Stimulated activated naive CD4-positive, alpha-beta T cell (primary cell): ENCODE measurements at regions not wholly inside any gene's neighbourhood (a gene's known extent, or its start where the extent isn't known, plus 50 kb on each side); places are given as distances from the start of the nearest gene placed in this dataset.
"Not testable (repeated sequence)": the region's sequence is repeated elsewhere in the genome, so short reads cannot be mapped to it uniquely, and the experiment has no call there.

Source experiments
- DNase-seq, 6 experiments: peaks; one replicate each; lab custom pipeline; 2025; lab: John Stamatoyannopoulos, UW

- DNase-seq = no peak
Measured at GRCh38 chr21:28419811-28420210, 572.9 kb downstream of the LTN1 start.

GRCh38 chr21:28418726-28419514 is 573.8 kb downstream of the LTN1 start:
- DNase-seq = no peak

- no peak for DNase-seq
Measured at GRCh38 chr21:28410256-28410655, 582.4 kb downstream of the LTN1 start.

- no peak for DNase-seq
Measured at GRCh38 chr21:28402616-28402989, 590.1 kb downstream of the LTN1 start.

GRCh38 chr21:28397040-28397439 is 595.6 kb downstream of the LTN1 start:
- DNase-seq = no peak

- DNase-seq = no peak
Measured at GRCh38 chr21:28396421-28396820, 596.3 kb downstream of the LTN1 start.

- DNase-seq = no peak
Measured at GRCh38 chr21:28393279-28393678, 599.4 kb downstream of the LTN1 start.

- no peak for DNase-seq
Measured at GRCh38 chr21:28391938-28392849, 600.5 kb downstream of the LTN1 start.

- no peak for DNase-seq
Measured at GRCh38 chr21:28387220-28387619, 605.5 kb downstream of the LTN1 start.

- DNase-seq = no peak
Measured at GRCh38 chr21:28385845-28386244, 606.8 kb downstream of the LTN1 start.

- DNase-seq = not testable (repeated sequence)
Measured at GRCh38 chr21:28381000-28381745, 611.5 kb downstream of the LTN1 start.

- no peak for DNase-seq
Measured at GRCh38 chr21:28380241-28380640, 612.4 kb downstream of the LTN1 start.

- no peak for DNase-seq
Measured at GRCh38 chr21:28378026-28378425, 614.7 kb downstream of the LTN1 start.

GRCh38 chr21:28375708-28376385 is 616.8 kb downstream of the LTN1 start:
- no peak for DNase-seq

GRCh38 chr21:28374881-28375280 is 617.8 kb downstream of the LTN1 start:
- DNase-seq = no peak

GRCh38 chr21:28371713-28372112 is 621.0 kb downstream of the LTN1 start:
- no peak for DNase-seq

- DNase-seq = no peak
Measured at GRCh38 chr21:28359300-28359699, 633.4 kb downstream of the LTN1 start.

GRCh38 chr21:28358702-28359101 is 634.0 kb downstream of the LTN1 start:
- DNase-seq = no peak

GRCh38 chr21:28358170-28358569 is 634.5 kb downstream of the LTN1 start:
- no peak for DNase-seq

GRCh38 chr21:28357743-28358142 is 634.9 kb downstream of the LTN1 start:
- no peak for DNase-seq

- DNase-seq = no peak
Measured at GRCh38 chr21:28356422-28356821, 636.3 kb downstream of the LTN1 start.

GRCh38 chr21:28345934-28346333 is 646.7 kb downstream of the LTN1 start:
- no peak for DNase-seq
